ENCODE measurements at regions not wholly inside any gene's neighbourhood (a gene's known extent, or its start where the extent isn't known, plus 50 kb on each side); places are given as distances from the start of the nearest gene placed in this dataset.
"Not testable (repeated sequence)": the region's sequence is repeated elsewhere in the genome, so short reads cannot be mapped to it uniquely, and the experiment has no call there.

DNA sequence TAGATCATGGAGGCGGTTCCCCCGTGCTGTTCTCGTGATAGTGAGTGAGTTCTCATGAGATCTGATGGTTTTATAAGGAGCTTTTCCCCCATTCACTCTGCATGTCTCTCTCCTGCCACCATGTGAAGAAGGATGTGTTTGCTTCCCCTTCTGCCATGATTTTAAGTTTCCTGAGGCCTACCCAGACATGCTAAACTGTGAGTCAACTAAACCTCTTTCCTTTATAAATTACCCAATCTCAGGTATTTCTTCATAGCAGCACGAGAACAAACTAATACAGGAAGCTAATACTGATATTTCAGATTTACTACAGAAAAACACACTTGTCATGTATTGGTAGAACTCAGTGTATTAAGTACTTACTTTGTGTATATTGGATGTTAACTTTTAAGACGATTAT, 140.2 kb downstream of the MRPL39 start:
- TF ChIP-seq, protein P1, sequence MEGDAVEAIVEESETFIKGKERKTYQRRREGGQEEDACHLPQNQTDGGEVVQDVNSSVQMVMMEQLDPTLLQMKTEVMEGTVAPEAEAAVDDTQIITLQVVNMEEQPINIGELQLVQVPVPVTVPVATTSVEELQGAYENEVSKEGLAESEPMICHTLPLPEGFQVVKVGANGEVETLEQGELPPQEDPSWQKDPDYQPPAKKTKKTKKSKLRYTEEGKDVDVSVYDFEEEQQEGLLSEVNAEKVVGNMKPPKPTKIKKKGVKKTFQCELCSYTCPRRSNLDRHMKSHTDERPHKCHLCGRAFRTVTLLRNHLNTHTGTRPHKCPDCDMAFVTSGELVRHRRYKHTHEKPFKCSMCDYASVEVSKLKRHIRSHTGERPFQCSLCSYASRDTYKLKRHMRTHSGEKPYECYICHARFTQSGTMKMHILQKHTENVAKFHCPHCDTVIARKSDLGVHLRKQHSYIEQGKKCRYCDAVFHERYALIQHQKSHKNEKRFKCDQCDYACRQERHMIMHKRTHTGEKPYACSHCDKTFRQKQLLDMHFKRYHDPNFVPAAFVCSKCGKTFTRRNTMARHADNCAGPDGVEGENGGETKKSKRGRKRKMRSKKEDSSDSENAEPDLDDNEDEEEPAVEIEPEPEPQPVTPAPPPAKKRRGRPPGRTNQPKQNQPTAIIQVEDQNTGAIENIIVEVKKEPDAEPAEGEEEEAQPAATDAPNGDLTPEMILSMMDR (IDR thresholded peaks at IDR 0.05), result not testable (repeated sequence)
- not testable (repeated sequence) for TF ChIP-seq POLR2A (IDR thresholded peaks at IDR 0.05)
